KG1 (cell line): ENCODE measurements at regions not wholly inside any gene's neighbourhood (a gene's known extent, or its start where the extent isn't known, plus 50 kb on each side); places are given as distances from the start of the nearest gene placed in this dataset.

Source experiments
- DNase-seq: peaks from one replicate; lab custom pipeline; 2025; lab: John Stamatoyannopoulos, UW

- DNase-seq = no peak
These were observed 61.0 kb downstream of the GTPBP8 start for GRCh38 chr3:113051787-113052186.

GRCh38 chr3:113053169-113053568 is 62.4 kb downstream of the GTPBP8 start:
- no peak for DNase-seq

GRCh38 chr3:113054552-113054951 is 63.8 kb downstream of the GTPBP8 start:
- no peak for DNase-seq

GRCh38 chr3:113055201-113055600 is 64.4 kb downstream of the GTPBP8 start:
- no peak for DNase-seq

- DNase-seq = no peak
These were observed 65.2 kb downstream of the GTPBP8 start for GRCh38 chr3:113055961-113056360.

GRCh38 chr3:113057117-113057516 is 66.3 kb downstream of the GTPBP8 start:
- DNase-seq = no peak

- no peak for DNase-seq
These were observed 67.4 kb downstream of the GTPBP8 start for GRCh38 chr3:113058188-113058587.

GRCh38 chr3:113062705-113063104 is 71.9 kb downstream of the GTPBP8 start:
- DNase-seq = no peak

GRCh38 chr3:113063126-113063894 is 72.5 kb downstream of the GTPBP8 start:
- no peak for DNase-seq

GRCh38 chr3:113064183-113064582 is 73.4 kb downstream of the GTPBP8 start:
- DNase-seq = no peak

GRCh38 chr3:113065336-113065735 is 74.6 kb downstream of the GTPBP8 start:
- no peak for DNase-seq

- no peak for DNase-seq
These were observed 79.4 kb downstream of the GTPBP8 start for GRCh38 chr3:113070072-113070640.

- no peak for DNase-seq
These were observed 79.9 kb downstream of the GTPBP8 start for GRCh38 chr3:113070681-113071113.

GRCh38 chr3:113075588-113075987 is 84.8 kb downstream of the GTPBP8 start:
- no peak for DNase-seq

- no peak for DNase-seq
These were observed 88.6 kb downstream of the GTPBP8 start for GRCh38 chr3:113079218-113079961.

GRCh38 chr3:113084777-113085176 is 94.0 kb downstream of the GTPBP8 start:
- no peak for DNase-seq

- no peak for DNase-seq
These were observed 96.0 kb downstream of the GTPBP8 start for GRCh38 chr3:113086560-113087461.

- DNase-seq = no peak
These were observed 97.8 kb downstream of the GTPBP8 start for GRCh38 chr3:113088616-113089015.

GRCh38 chr3:113091417-113091816 is 100.6 kb downstream of the GTPBP8 start:
- DNase-seq = no peak

GRCh38 chr3:113092746-113093145 is 102.0 kb downstream of the GTPBP8 start:
- DNase-seq = no peak

GRCh38 chr3:113094337-113095221 is 103.8 kb downstream of the GTPBP8 start:
- DNase-seq = no peak
